Neuronal stem cell (in vitro differentiated cells): ENCODE measurements at regions not wholly inside any gene's neighbourhood (a gene's known extent, or its start where the extent isn't known, plus 50 kb on each side); places are given as distances from the start of the nearest gene placed in this dataset.

Experiments used
- DNase-seq: peaks from one replicate; pipeline ENCODE4 v3.0.0-alpha.2; 2013; ENCODE audit warnings: low spot score
- H2AFZ ChIP-seq: one replicate; pipeline ENCODE4 v1.6.1; 2013; ENCODE audit warnings: mild to moderate bottlenecking, low read length, inconsistent platforms
- H2AK5ac ChIP-seq: 2 replicates; pipeline ENCODE4 v1.6.1; 2013; ENCODE audit warnings: low read depth, mild to moderate bottlenecking, inconsistent platforms, low read length, moderate library complexity, mixed read lengths
- H2BK120ac ChIP-seq: 2 replicates; pipeline ENCODE4 v1.6.1; 2013; ENCODE audit warnings: low read depth, mild to moderate bottlenecking, inconsistent platforms, low read length, moderate library complexity, mixed read lengths
- H2BK12ac ChIP-seq: one replicate; pipeline ENCODE4 v1.6.1; 2013; ENCODE audit warnings: low read length, inconsistent platforms
- H2BK15ac ChIP-seq: 2 replicates; pipeline ENCODE4 v1.6.1; 2013; ENCODE audit warnings: mild to moderate bottlenecking, low read length, inconsistent platforms, mixed read lengths
- H2BK5ac ChIP-seq: one replicate; pipeline ENCODE4 v1.6.1; 2013; ENCODE audit warnings: inconsistent platforms, mild to moderate bottlenecking, low read length, moderate library complexity
- H3K14ac ChIP-seq: one replicate; pipeline ENCODE4 v1.6.1; 2013; ENCODE audit warnings: low read length, inconsistent platforms
- H3K18ac ChIP-seq: 2 replicates; pipeline ENCODE4 v1.6.1; 2013; ENCODE audit warnings: low read length, inconsistent platforms
- H3K23ac ChIP-seq: 2 replicates; pipeline ENCODE4 v1.6.1; 2013; ENCODE audit warnings: low read depth, mild to moderate bottlenecking, mixed read lengths, low read length, inconsistent platforms; ENCODE audit not compliant: poor library complexity
- H3K27ac ChIP-seq: replicated peaks from 3 replicates; pipeline ENCODE4 v1.5.1; 2013; ENCODE audit warnings: low read length, inconsistent platforms
- H3K27me3 ChIP-seq, 3 experiments: 2 replicates each; pipeline ENCODE4 v1.6.1; 2013; ENCODE audit warnings: low read length in 3 of 3, mild to moderate bottlenecking in 2 of 3, inconsistent platforms in 1 of 3, low read depth in 1 of 3, mixed read lengths in 1 of 3, moderate library complexity in 1 of 3; ENCODE audit not compliant: control insufficient read depth in 3 of 3, insufficient read depth in 3 of 3
- H3K36me3 ChIP-seq, 2 donors: replicated peaks in 1 of 2; 2 replicates each; pipeline ENCODE4 v1.6.1; 2013; ENCODE audit warnings: low read length in 2 of 2; ENCODE audit not compliant: control insufficient read depth in 2 of 2, insufficient read depth in 2 of 2
- H3K4ac ChIP-seq: 2 replicates; pipeline ENCODE4 v1.6.1; 2013; ENCODE audit warnings: inconsistent platforms, mild to moderate bottlenecking, low read length, moderate library complexity
- H3K4me1 ChIP-seq, 2 donors: 1 replicate in 1 of 2; 2 replicates in 1 of 2; pipeline ENCODE4 v1.6.1; 2013; ENCODE audit warnings: low read length in 2 of 2, low read depth in 1 of 2; ENCODE audit not compliant: control insufficient read depth in 2 of 2, insufficient read depth in 1 of 2
- H3K4me2 ChIP-seq: one replicate; pipeline ENCODE4 v1.6.1; 2013; ENCODE audit warnings: mild to moderate bottlenecking, low read length, inconsistent platforms; ENCODE audit not compliant: insufficient read depth, poor library complexity, severe bottlenecking
- H3K4me3 ChIP-seq, 2 donors: 2 replicates each; pipeline ENCODE4 v1.5.1; 2013; ENCODE audit warnings: low read length in 2 of 2, mild to moderate bottlenecking in 2 of 2, inconsistent platforms in 1 of 2, moderate library complexity in 1 of 2
- H3K79me1 ChIP-seq: one replicate; pipeline ENCODE4 v1.6.1; 2013; ENCODE audit warnings: low read depth, mild to moderate bottlenecking, inconsistent platforms, low read length, moderate library complexity
- H3K9ac ChIP-seq: one replicate; pipeline ENCODE4 v1.6.1; 2013; ENCODE audit warnings: mild to moderate bottlenecking, low read depth, low read length, inconsistent platforms; ENCODE audit not compliant: poor library complexity
- H3K9me3 ChIP-seq, 2 donors: replicated peaks in 1 of 2; 2 replicates each; pipeline versions ENCODE3 to v1.6.1; 2013; ENCODE audit warnings: low read length in 2 of 2, mild to moderate bottlenecking in 2 of 2, inconsistent platforms in 1 of 2, low read depth in 1 of 2, mixed read lengths in 1 of 2, moderate library complexity in 1 of 2; ENCODE audit not compliant: control insufficient read depth in 2 of 2, insufficient read depth in 1 of 2
- H4K8ac ChIP-seq: one replicate; pipeline ENCODE4 v1.6.1; 2013; ENCODE audit warnings: low read depth, mild to moderate bottlenecking, inconsistent platforms, low read length, moderate library complexity
- H4K91ac ChIP-seq: one replicate; pipeline ENCODE4 v1.6.1; 2013; ENCODE audit warnings: low read length, low read depth, mild to moderate bottlenecking, inconsistent platforms; ENCODE audit not compliant: poor library complexity
- WGBS, 2 donors: extraction: QIAGEN DNeasy Blood & Tissue Kit; methylation state at CpG; one replicate each; pipeline ENCODE4 v1.1.7; 2013; ENCODE audit warnings: missing lambda C conversion rate in 2 of 2, mixed read lengths in 1 of 2; ENCODE audit not compliant: insufficient read length in 2 of 2, insufficient replicate concordance in 1 of 2; ENCODE audit errors: extremely low coverage in 2 of 2; 5-methylcytosine and 5-hydroxymethylcytosine counted together

- Histone ChIP-seq H4K91ac (no peak overlapping the region), H2BK5ac (no peak overlapping the region), H3K36me3 (no peaks in the 10 kb centered on the region), H3K79me1 (no peaks in the 10 kb centered on the region), H3K9ac (no peak overlapping the region), H3K23ac (no peak overlapping the region), H4K8ac (no peak overlapping the region), H3K4ac (no peak overlapping the region), H3K14ac (no peak overlapping the region), H2BK15ac (no peak overlapping the region), H2AK5ac (no peak overlapping the region), H3K4me3 (no peak overlapping the region), H3K9me3 (no peaks in the 10 kb centered on the region), H2AFZ (no peak overlapping the region), H3K27me3 (no peaks in the 10 kb centered on the region), H3K18ac (no peak overlapping the region), H2BK12ac (no peak overlapping the region), H3K4me1 (peaks cover 2 to 10% of the 10 kb centered on the region in 2 donors), H3K27ac (no peak overlapping the region), H3K4me2 (no peak overlapping the region), H2BK120ac (no peak overlapping the region)
- no peak for DNase-seq
- WGBS, 2 donors, result no CpG with 5 or more reads among the region's 14 CpGs
Observed at GRCh38 chrX:39911278-39911897, 186.4 kb downstream of the BCOR start.

GRCh38 chrX:39912126-39912525, 185.6 kb downstream of the BCOR start:
- Histone ChIP-seq H3K23ac (no peak overlapping the region), H3K4me2 (no peak overlapping the region), H2BK120ac (no peak overlapping the region), H4K8ac (no peak overlapping the region), H3K36me3 (no peaks in the 10 kb centered on the region), H4K91ac (no peak overlapping the region), H3K18ac (no peak overlapping the region), H3K4me3 (no peak overlapping the region), H3K4ac (no peak overlapping the region), H2BK12ac (no peak overlapping the region), H2BK5ac (no peak overlapping the region), H3K27me3 (no peaks in the 10 kb centered on the region), H3K27ac (no peak overlapping the region), H3K4me1 (peaks cover 2 to 10% of the 10 kb centered on the region in 2 donors), H2AFZ (no peak overlapping the region), H3K14ac (no peak overlapping the region), H2AK5ac (no peak overlapping the region), H3K79me1 (no peaks in the 10 kb centered on the region), H3K9ac (no peak overlapping the region), H3K9me3 (no peaks in the 10 kb centered on the region), H2BK15ac (no peak overlapping the region)
- no CpG with 5 or more reads among the region's 7 CpGs for WGBS, 2 donors
- no peak for DNase-seq

GRCh38 chrX:39915081-39915480, 182.7 kb downstream of the BCOR start:
- Histone ChIP-seq H4K91ac (no peak overlapping the region), H3K4ac (no peak overlapping the region), H3K36me3 (no peaks in the 10 kb centered on the region), H2BK15ac (peak overlapping the region; percentile 49), H3K18ac (peak overlapping the region; percentile 71), H3K27ac (no peak overlapping the region), H2AK5ac (no peak overlapping the region), H2BK5ac (no peak overlapping the region), H4K8ac (no peak overlapping the region), H2BK12ac (no peak overlapping the region), H2BK120ac (no peak overlapping the region), H3K9me3 (no peaks in the 10 kb centered on the region), H3K9ac (no peak overlapping the region), H3K14ac (no peak overlapping the region), H2AFZ (peak overlapping the region; percentile 46), H3K79me1 (no peaks in the 10 kb centered on the region), H3K4me2 (no peak overlapping the region), H3K27me3 (no peaks in the 10 kb centered on the region), H3K4me1 (no peaks in the 10 kb centered on the region), H3K23ac (no peak overlapping the region), H3K4me3 (no peak overlapping the region)
- WGBS, 2 donors, result no CpG with 5 or more reads among the region's 3 CpGs
- DNase-seq, result no peak

GRCh38 chrX:39915596-39915995, 182.2 kb downstream of the BCOR start:
- H3K23ac ChIP-seq, result no peak overlapping the region
- no peak overlapping the region for H3K4ac ChIP-seq
- H3K9ac ChIP-seq, result no peak overlapping the region
- no peak overlapping the region for H2AK5ac ChIP-seq
- H2AFZ ChIP-seq, result peak overlapping the region; percentile 46
- no peak overlapping the region for H3K14ac ChIP-seq
- H4K91ac ChIP-seq, result no peak overlapping the region
- H2BK120ac ChIP-seq, result no peak overlapping the region
- H3K4me2 ChIP-seq, result no peak overlapping the region
- H3K79me1 ChIP-seq, result no peaks in the 10 kb centered on the region
- H3K27ac ChIP-seq, result no peak overlapping the region
- no peak overlapping the region for H2BK12ac ChIP-seq
- no CpG with 5 or more reads among the region's 12 CpGs for WGBS, 2 donors
- H3K4me1 ChIP-seq, result no peaks in the 10 kb centered on the region
- no peak overlapping the region for H2BK5ac ChIP-seq
- no peak overlapping the region for H3K4me3 ChIP-seq
- no peak overlapping the region for H4K8ac ChIP-seq
- no peaks in the 10 kb centered on the region for H3K36me3 ChIP-seq
- H2BK15ac ChIP-seq, result no peak overlapping the region
- no peaks in the 10 kb centered on the region for H3K27me3 ChIP-seq
- no peak overlapping the region for H3K18ac ChIP-seq
- no peak for DNase-seq
- no peaks in the 10 kb centered on the region for H3K9me3 ChIP-seq
